HEK293T (cell line): ENCODE measurements at regions not wholly inside any gene's neighbourhood (a gene's known extent, or its start where the extent isn't known, plus 50 kb on each side); places are given as distances from the start of the nearest gene placed in this dataset.

Source experiments
- ELF4 ChIP-seq: fragments of 450-650 bp; IDR thresholded peaks from 2 replicates; pipeline ENCODE4 v1.6.1; 2017; ENCODE audit warnings: antibody characterized with exemption
- FOXK2 ChIP-seq: fragments of 450-650 bp; IDR thresholded peaks from 2 replicates; pipeline ENCODE4 v1.6.1; 2016; ENCODE audit warnings: mild to moderate bottlenecking

DNA sequence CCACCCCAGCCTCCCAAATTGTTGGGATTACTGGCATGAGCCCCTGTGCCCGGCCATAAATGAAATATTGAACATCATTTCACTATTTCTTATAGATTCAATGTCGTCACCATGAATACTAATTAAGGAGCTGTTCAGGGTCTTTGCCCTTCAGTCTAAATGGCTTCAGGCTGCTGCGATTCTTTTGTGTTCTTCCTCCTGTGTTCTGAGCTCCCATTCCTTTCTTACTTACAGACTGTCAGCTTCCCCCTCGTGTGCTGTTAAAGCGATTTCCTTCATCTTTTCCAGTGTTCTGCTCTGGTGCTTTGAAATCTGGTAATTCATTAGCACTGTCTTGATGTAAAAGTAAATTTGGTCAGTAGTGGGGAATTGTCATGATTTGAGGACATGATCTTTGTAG lies 63.3 kb upstream of the PRDM1 start:
- TF ChIP-seq ELF4: no peak
- no peak for TF ChIP-seq FOXK2
